T47D (cell line): ENCODE measurements at regions not wholly inside any gene's neighbourhood (a gene's known extent, or its start where the extent isn't known, plus 50 kb on each side); places are given as distances from the start of the nearest gene placed in this dataset.
"Not testable (repeated sequence)": the region's sequence is repeated elsewhere in the genome, so short reads cannot be mapped to it uniquely, and the experiment has no call there.

Source experiments
- DNase-seq, 2 experiments: peaks; one replicate each; pipeline versions ENCODE4 v3.0.0 to v3.0.0-alpha.2; 2011 to 2012; ENCODE audit warnings: low read depth in 1 of 2, low spot score in 1 of 2
- JUND ChIP-seq: IDR thresholded peaks from 2 replicates; pipeline ENCODE4 v1.6.1; 2012; ENCODE audit warnings: low read depth
- in situ Hi-C: cut with HindIII; loops from 2 replicates; pipeline ENCODE4 v1.10.0; 2016; ENCODE audit warnings: low sequenced_read_pairs, low pct_unique_long_range_greater_than_20kb

DNA sequence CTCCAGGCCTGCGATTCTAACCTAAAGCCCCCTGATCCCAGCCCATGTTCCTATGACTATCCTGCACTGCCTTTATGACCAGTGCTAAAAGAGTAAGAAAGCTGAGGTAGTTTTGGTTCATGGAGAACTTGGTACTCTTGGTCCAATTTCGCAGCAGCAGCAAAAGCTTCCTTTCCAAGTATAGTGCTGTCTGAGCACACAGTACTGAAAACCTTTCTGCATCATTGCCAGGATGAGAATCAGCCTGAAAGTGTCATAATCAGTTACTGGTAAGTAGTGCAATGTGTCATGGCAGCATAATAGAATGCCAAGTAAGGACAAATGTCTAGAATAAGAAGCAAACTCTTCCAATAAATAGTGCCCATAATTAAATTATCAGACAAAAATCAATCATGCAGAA lies 889.6 kb upstream of the ADGRL4 start:
- in situ Hi-C loops: no loop called here

GRCh38 chr1:79895573-79895972 lies 889.0 kb upstream of the ADGRL4 start:
- DNase-seq: no peak
- no peak for TF ChIP-seq JUND
- in situ Hi-C loops: no loop called here

More for the DNA sequence above, 889.6 kb upstream of the ADGRL4 start:
- no peak for TF ChIP-seq JUND
- DNase-seq: no peak

- DNase-seq: peak in 1 of 2 experiments; percentile 24
- in situ Hi-C loops: not testable (repeated sequence)
These were observed 887.6 kb upstream of the ADGRL4 start for GRCh38 chr1:79894129-79894528.

- no peak for TF ChIP-seq JUND
- in situ Hi-C loops: no loop called here
- DNase-seq: no peak
These were observed 880.5 kb upstream of the ADGRL4 start for GRCh38 chr1:79887059-79887458.

DNA sequence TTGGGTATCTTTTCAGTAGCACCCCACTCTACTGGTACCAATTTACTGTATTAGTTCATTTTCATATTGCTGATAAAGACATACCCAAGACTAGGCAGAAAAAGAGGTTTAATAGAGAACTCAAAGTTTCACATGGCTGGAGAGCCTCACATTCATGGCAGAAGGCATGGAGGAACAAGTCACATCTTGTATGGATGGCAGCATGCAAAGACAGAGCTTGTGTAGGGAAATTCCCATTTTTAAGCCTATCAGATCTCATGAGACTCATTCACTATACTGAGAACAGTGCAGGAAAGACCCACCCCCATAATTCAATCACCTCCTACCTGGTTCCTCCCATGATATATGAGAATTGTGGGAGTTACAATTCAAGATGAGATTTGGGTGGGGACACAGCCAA lies 878.6 kb upstream of the ADGRL4 start:
- no peak for DNase-seq
- no peak for TF ChIP-seq JUND
- in situ Hi-C loops: no loop called here

- in situ Hi-C loops: no loop called here
- no peak for DNase-seq
- TF ChIP-seq JUND: no peak
These were observed 870.6 kb upstream of the ADGRL4 start for GRCh38 chr1:79877086-79877485.

- in situ Hi-C loops: no loop called here
- DNase-seq: no peak
- no peak for TF ChIP-seq JUND
These were observed 868.7 kb upstream of the ADGRL4 start for GRCh38 chr1:79875187-79875586.

- DNase-seq: peak in 1 of 2 experiments; percentile 39
- TF ChIP-seq JUND: no peak
- in situ Hi-C loops: no loop called here
These were observed 867.8 kb upstream of the ADGRL4 start for GRCh38 chr1:79874289-79874688.

DNA sequence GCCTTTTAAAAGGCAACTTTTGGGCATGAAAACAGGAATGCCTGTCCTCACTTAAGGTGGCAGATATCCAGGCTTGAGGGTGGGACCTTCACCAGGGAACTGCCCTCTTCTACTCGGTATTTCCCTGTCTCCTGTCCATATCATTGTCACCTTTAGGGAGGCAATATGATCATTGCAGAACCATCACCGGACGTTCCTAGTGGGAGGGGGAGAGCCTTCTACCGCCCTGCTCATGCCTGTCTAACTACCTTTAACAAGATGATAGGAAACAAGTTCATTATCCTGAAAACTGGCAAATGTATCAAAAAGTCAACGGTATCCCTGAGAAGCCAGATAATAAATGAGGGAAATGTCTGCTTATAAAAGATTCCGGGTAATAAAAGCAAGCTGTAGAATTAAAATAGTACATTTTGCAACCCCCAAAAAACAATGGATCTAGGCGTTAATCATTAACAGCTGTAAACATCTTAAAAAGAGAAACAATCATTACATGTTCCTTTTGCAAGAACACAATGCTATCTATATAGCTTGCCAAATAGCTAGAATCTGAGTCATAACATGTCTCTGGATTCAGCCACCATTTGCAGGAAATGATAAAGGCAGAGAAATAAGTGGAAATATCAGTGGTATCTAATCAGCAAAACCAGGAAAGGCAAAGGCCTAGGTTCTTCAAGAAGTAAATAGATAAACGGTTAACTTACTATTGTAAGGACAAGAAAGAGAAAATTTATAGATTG lies 852.9 kb upstream of the ADGRL4 start:
- TF ChIP-seq JUND: no peak
- no peak for DNase-seq
- in situ Hi-C loops: no loop called here

DNA sequence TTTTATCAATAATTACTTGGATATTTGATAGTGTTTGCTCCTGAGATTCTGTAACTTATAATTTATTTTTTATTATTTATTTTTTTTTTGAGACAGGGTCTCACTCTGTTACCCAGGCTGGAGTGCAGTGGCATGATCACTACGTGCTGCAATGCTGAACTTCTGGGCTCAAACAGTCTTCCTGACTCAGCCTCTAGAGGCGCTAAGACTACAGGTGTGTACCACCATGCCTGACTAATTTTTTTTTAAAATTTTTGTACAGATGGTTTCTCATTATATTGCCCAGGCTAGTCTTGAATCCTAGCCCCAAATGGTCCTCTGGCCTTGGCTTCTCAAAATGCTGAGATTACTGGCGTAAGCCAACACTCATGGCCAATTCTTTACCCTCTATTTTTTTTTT lies 845.5 kb upstream of the ADGRL4 start:
- DNase-seq: peak in 1 of 2 experiments; percentile 24
- in situ Hi-C loops: no loop called here
- TF ChIP-seq JUND: no peak

- no peak for DNase-seq
- no peak for TF ChIP-seq JUND
- in situ Hi-C loops: no loop called here
These were observed 842.9 kb upstream of the ADGRL4 start for GRCh38 chr1:79849388-79849787.

DNA sequence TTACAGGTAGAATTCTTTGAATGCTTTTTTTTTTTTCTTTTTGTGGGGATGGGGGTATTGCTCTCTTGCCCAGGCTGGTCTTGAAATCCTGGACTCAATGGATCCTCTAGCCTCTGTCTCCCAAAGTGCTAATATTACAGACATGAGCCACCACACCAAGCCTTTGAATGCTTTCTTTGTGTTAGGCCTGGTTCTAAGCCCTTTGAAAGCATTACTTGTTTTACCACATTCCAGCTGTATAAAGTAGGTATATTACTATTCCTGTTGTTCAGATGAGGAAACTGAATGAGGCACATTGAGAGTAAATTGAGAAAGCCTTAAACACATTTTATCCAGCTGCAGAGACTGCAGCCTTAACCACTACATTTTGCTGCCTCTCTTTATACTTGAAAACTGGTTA lies 841.8 kb upstream of the ADGRL4 start:
- peak in 1 of 2 experiments; percentile 69 for DNase-seq
- in situ Hi-C loops: no loop called here
- TF ChIP-seq JUND: no peak

- no peak for TF ChIP-seq JUND
- in situ Hi-C loops: no loop called here
- no peak for DNase-seq
These were observed 841.2 kb upstream of the ADGRL4 start for GRCh38 chr1:79847700-79848099.

GRCh38 chr1:79845936-79846335 lies 839.4 kb upstream of the ADGRL4 start:
- no peak for DNase-seq
- in situ Hi-C loops: no loop called here
- no peak for TF ChIP-seq JUND
